ENCODE measurements at regions not wholly inside any gene's neighbourhood (a gene's known extent, or its start where the extent isn't known, plus 50 kb on each side); places are given as distances from the start of the nearest gene placed in this dataset.

GRCh38 chr5:99316484-99316883, 387.7 kb upstream of the CHD1 start:
- no peak for DNase-seq (ENCODE audit: low spot score)
- H3K4me3 ChIP-seq: no peak overlapping the region
- H3K27ac ChIP-seq: no peak overlapping the region
- TF ChIP-seq, protein P1, sequence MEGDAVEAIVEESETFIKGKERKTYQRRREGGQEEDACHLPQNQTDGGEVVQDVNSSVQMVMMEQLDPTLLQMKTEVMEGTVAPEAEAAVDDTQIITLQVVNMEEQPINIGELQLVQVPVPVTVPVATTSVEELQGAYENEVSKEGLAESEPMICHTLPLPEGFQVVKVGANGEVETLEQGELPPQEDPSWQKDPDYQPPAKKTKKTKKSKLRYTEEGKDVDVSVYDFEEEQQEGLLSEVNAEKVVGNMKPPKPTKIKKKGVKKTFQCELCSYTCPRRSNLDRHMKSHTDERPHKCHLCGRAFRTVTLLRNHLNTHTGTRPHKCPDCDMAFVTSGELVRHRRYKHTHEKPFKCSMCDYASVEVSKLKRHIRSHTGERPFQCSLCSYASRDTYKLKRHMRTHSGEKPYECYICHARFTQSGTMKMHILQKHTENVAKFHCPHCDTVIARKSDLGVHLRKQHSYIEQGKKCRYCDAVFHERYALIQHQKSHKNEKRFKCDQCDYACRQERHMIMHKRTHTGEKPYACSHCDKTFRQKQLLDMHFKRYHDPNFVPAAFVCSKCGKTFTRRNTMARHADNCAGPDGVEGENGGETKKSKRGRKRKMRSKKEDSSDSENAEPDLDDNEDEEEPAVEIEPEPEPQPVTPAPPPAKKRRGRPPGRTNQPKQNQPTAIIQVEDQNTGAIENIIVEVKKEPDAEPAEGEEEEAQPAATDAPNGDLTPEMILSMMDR (IDR thresholded peaks at IDR 0.05): no peak

DNA sequence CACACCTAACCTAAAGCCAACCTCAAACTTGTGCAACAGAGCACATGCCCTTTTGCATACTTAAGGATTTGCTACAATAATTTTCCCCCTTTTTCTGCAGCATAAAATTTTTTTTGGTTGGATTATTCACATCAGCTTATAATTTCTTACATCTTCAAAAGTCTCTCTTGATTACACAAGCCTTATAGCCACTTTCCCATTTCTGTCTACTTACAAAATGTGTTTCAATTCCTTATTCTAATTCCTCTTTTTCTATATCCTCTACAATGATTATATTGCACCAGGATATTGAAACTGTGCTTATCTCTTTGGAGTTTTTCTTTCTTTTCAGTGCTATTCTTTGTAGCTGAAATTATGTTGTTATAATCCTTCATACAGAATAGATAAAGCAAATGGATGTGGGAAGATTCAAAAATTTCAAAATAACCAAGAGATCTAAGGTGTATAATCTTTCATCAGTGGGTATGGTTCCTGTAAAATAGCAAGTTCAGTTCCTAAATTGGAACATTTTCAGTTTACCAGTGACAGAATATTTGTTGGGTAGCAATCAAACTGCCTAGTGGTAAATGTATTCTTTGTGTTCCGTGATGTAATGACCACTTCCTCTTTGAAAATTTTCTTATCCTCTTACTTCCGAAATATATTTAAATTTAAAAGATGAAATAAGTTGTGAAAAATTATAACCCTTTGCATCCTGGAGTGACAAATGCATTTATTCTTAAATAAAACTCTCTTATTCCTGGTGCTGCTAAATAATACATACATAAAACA, 386.8 kb upstream of the CHD1 start:
- TF ChIP-seq, protein P1 (IDR thresholded peaks at IDR 0.05): no peak

GRCh38 chr5:99314721-99315120, 385.9 kb upstream of the CHD1 start:
- no peak overlapping the region for H3K27ac ChIP-seq

More for the DNA sequence above, 386.8 kb upstream of the CHD1 start:
- Histone ChIP-seq H3K27ac (no peak overlapping the region), H3K4me3 (no peak overlapping the region)
- no peak for DNase-seq (ENCODE audit: low spot score)

DNA sequence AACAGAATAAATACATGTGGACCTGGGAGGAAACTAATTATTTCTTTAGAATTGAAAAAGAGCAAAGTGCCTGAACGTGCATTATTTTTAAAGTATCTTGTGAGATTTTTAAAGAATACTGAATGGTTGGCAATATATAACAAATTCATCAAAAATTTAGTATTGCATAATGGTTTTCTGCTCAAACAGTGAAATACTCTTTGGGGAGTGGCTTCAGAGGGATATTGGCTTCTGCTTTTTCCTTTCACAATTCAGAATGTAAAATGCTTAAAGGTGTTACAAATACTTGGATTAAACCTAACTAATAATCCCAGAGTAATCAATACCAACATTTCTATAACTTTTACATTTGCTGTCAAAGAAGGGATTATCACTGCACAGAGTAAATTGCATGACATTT, 379.3 kb upstream of the CHD1 start:
- no peak overlapping the region for H3K4me3 ChIP-seq
- no peak for DNase-seq (ENCODE audit: low spot score)
- H3K27ac ChIP-seq: no peak overlapping the region
- TF ChIP-seq, protein P1 (IDR thresholded peaks at IDR 0.05): no peak

More at GRCh38 chr5:99314721-99315120, 385.9 kb upstream of the CHD1 start:
- DNase-seq (ENCODE audit: low spot score): no peak
- TF ChIP-seq, protein P1 (IDR thresholded peaks at IDR 0.05): no peak
- no peak overlapping the region for H3K4me3 ChIP-seq

DNA sequence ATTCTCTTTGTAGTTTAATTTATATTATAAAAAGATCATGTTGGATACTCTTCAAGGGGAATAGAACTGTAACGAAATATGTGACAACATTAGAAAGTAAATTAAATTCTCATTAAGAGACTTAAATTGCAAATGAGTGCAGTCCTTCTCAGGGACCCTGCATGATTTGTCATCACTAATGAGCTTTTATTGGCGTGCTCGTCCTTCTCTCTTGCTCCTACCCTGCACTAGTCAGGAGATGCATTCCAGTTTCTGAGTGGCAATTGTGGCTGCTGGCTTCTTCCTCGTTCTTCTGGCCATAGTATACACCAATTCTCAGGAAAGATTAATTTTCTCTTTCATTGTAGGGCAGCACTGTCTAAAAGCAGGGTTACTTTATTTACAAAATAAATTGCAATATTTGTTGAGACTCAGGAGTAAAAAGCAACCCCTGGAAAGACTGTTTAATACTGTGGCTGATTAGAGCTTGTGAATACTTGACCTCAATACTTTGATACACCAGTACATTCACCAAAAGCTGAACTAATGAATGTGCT, 376.3 kb upstream of the CHD1 start:
- TF ChIP-seq, protein P1 (IDR thresholded peaks at IDR 0.05): no peak
- DNase-seq (ENCODE audit: low spot score): no peak
- Histone ChIP-seq H3K27ac (no peak overlapping the region), H3K4me3 (no peak overlapping the region)

DNA sequence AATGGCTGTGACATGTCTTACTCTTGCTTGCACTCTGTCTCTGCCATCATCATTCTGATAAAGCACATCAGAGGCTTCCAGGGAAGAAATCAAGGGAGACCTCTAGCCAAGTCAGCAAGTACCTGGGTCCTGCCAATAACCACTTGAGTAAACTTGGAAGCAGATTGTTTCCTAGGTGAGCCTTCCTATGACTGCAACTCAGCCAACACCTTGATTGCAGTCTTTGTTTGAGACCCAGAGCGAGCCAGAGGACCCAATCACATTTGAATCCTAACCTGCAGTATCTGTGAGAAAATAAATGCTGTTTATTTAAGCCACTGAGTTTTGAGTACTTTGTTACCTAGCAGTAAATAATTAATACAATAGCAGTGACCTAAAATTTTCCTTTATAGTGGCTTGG, 356.8 kb upstream of the CHD1 start:
- TF ChIP-seq, protein P1 (IDR thresholded peaks at IDR 0.05): no peak
- DNase-seq (ENCODE audit: low spot score): no peak
- Histone ChIP-seq H3K4me3 (no peak overlapping the region), H3K27ac (no peak overlapping the region)

- no peak overlapping the region for H3K27ac ChIP-seq
- TF ChIP-seq, protein P1 (IDR thresholded peaks at IDR 0.05): no peak
- no peak overlapping the region for H3K4me3 ChIP-seq
- DNase-seq (ENCODE audit: low spot score): no peak
Observed at GRCh38 chr5:99275128-99275527, 346.3 kb upstream of the CHD1 start.
